Effector memory CD8-positive, alpha-beta T cell (primary cell): ENCODE measurements at regions not wholly inside any gene's neighbourhood (a gene's known extent, or its start where the extent isn't known, plus 50 kb on each side); places are given as distances from the start of the nearest gene placed in this dataset.
A peak's percentile ranks its signal among the peaks of the same experiment; 100 is the strongest.
"Not testable (repeated sequence)": the region's sequence is repeated elsewhere in the genome, so short reads cannot be mapped to it uniquely, and the experiment has no call there.

ENCODE experiments used
- ATAC-seq: fragments of 150-1000 bp; cut with Tn5 transposase; replicated peaks from 2 replicates; pipeline ENCODE4 v1.10.0; 2021; ENCODE audit warnings: mild to moderate bottlenecking, moderate library complexity
- DNase-seq, 3 experiments: peaks; one replicate each; pipeline ENCODE4 v3.0.0; 2021
- H3K27ac Mint-ChIP-seq, 2 donors: one replicate each; pipeline ENCODE4 v1.8.0; 2022; ENCODE audit warnings: mild to moderate bottlenecking in 2 of 2, mixed read lengths in 2 of 2, moderate library complexity in 2 of 2
- H3K27me3 Mint-ChIP-seq, 2 donors: one replicate each; pipeline ENCODE4 v1.8.0; 2022; ENCODE audit warnings: mixed read lengths in 2 of 2
- H3K36me3 Mint-ChIP-seq: one replicate; pipeline ENCODE4 v1.8.0; 2022; ENCODE audit warnings: mild to moderate bottlenecking, moderate library complexity, mixed read lengths; ENCODE audit not compliant: insufficient read depth
- H3K4me1 Mint-ChIP-seq, 2 donors: one replicate each; pipeline ENCODE4 v1.8.0; 2022; ENCODE audit warnings: low read depth in 2 of 2, mixed read lengths in 2 of 2
- H3K4me3 Mint-ChIP-seq, 2 donors: one replicate each; pipeline ENCODE4 v1.8.0; 2022; ENCODE audit warnings: mild to moderate bottlenecking in 2 of 2, mixed read lengths in 2 of 2, moderate library complexity in 2 of 2
- H3K9me3 Mint-ChIP-seq, 2 donors: one replicate each; pipeline ENCODE4 v1.8.0; 2022; ENCODE audit warnings: mixed read lengths in 2 of 2

DNA sequence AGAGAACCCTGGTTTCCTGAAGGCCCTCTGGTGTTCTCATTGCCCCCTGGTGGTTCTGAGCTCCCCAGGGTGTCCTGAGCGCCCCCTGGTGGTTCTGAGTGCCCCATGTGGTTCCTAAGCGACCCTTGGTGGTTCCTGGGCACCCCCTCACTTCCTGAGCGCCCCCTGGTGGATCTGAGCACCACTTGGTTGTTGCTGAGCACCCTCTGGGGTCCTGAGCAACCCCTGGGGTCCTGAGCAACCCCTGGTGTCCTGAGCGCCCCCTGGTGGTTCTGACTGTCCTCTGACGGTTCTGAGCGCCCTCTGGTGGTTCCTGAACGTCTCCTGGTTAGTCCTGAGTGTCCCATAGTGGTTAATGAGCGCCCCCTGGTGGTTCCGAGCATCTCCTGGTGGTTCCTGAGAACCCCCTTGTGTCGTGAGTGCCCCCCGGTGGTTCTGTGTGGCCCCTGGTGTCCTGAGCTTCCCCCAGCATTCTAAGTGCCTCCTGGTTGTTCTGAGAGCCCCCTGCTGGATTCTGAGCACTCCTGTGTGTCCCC, 568.3 kb downstream of the TMEM121 start:
- Mint-ChIP-seq H3K27ac (no peak overlapping the region), H3K4me1 (no peaks in the 10 kb centered on the region)
- peak in 2 of 3 experiments; percentile 7 to 17 for DNase-seq

DNA sequence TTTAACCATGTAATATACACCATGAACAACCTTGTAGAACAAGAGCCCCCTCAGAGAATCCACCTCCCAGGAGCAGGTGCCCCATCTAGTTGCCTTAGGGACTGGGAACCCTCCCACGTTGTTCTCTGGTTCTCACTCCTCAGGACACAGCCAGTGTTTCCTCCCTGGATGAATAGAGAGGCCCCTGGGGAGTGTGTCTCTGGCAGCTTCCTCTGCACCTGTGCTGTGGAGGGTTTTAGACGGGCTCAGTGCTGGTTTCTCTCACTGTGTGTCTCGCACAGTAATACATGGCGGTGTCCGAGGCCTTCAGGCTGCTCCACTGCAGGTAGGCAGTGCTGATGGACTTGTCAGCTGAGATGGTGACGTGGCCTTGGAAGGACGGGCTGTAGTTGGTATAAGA, 581.3 kb downstream of the TMEM121 start:
- no peaks in the 10 kb centered on the region for H3K9me3 Mint-ChIP-seq
- peaks cover 0 to 69% of the 10 kb centered on the region in 2 donors for H3K27me3 Mint-ChIP-seq

More for the DNA sequence above, 568.3 kb downstream of the TMEM121 start:
- H3K27me3 Mint-ChIP-seq, result peaks cover 0 to 6% of the 10 kb centered on the region in 2 donors
- ATAC-seq, result peak; percentile 40
- H3K36me3 Mint-ChIP-seq, result no peaks in the 10 kb centered on the region
- H3K9me3 Mint-ChIP-seq, result no peaks in the 10 kb centered on the region
- H3K4me3 Mint-ChIP-seq, result no peak overlapping the region

DNA sequence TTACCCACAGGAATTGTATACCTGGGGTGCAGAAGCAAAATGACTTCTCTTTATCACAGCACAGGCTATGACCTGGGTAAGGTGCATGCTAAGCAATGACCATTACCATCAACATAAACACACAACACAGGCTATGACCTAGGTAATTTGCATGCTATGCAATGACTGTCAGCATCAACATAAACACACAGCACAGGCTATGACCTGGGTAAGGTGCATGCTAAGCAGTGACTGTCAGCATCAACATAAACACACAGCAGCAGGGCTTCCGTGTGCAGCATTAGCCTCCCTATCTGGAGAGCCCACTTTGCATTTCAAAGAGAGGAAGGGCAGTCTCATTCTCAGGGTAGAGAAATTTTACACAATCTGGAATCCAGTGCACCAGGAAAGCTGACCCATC, 583.0 kb downstream of the TMEM121 start:
- Mint-ChIP-seq H3K9me3 (no peaks in the 10 kb centered on the region), H3K4me1 (no peaks in the 10 kb centered on the region), H3K27me3 (peaks cover 0 to 63% of the 10 kb centered on the region in 2 donors), H3K4me3 (no peak overlapping the region), H3K27ac (no peak overlapping the region), H3K36me3 (no peaks in the 10 kb centered on the region)
- ATAC-seq (no peak), DNase-seq (no peak)

More for the DNA sequence above, 581.3 kb downstream of the TMEM121 start:
- ATAC-seq (no peak), DNase-seq (no peak)
- H3K4me3 Mint-ChIP-seq, result no peak overlapping the region
- H3K36me3 Mint-ChIP-seq, result no peaks in the 10 kb centered on the region
- H3K27ac Mint-ChIP-seq, result no peak overlapping the region
- H3K4me1 Mint-ChIP-seq, result no peaks in the 10 kb centered on the region

DNA sequence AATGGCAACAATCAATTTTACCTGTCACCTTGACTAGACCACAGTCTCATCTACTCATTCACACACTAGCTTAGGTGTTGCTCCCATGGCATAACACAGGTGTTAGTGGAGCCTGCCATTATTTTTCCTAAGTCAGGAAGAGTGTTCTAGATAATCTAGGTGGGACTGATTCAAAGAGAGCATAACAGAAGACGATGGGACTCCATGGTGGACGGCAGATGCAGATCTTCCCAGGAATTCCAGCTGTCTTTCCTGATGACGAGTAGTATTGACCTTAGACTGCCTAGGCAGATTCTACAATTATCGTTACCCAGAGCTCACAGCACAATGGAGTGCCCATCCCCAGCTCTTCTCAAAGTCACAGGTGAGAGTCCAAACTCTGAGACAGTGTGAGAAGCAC, 589.0 kb downstream of the TMEM121 start:
- no peak for ATAC-seq
- Mint-ChIP-seq H3K27ac (no peak overlapping the region), H3K4me1 (peaks cover 0 to 7% of the 10 kb centered on the region in 2 donors), H3K4me3 (peak overlapping the region in 1 of 2 donors; percentile 45), H3K9me3 (no peaks in the 10 kb centered on the region), H3K27me3 (peaks cover 8 to 38% of the 10 kb centered on the region in 2 donors), H3K36me3 (no peaks in the 10 kb centered on the region)
- DNase-seq, result no peak

DNA sequence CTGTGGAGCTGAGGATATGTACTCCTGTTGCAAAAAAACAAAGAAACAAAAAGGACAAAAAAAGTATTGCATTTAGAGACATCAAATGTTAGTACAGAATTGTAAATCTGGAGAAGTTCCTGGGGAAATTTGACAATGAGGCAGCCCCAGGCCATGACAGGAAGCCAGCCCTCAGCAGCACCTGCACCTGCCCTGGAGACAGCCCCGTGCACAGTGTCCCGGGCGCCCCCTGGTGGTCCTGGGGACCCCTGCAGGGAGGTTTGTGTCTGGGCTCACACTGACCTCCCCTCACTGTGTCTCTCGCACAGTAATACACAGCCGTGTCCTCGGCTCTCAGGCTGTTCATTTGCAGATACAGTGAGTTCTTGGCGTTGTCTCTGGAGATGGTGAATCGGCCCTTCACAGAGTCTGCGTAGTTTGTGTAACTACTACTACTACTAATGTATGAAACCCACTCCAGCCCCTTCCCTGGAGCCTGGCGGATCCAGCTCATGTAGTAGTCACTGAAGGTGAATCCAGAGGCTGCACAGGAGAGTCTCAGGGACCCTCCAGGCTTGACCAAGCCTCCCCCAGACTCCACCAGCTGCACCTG, 590.1 kb downstream of the TMEM121 start:
- H3K27ac Mint-ChIP-seq, H3K36me3 Mint-ChIP-seq, H3K9me3 Mint-ChIP-seq, H3K4me3 Mint-ChIP-seq, DNase-seq, H3K4me1 Mint-ChIP-seq: not testable (repeated sequence)
- ATAC-seq, result peak; percentile 73
- H3K27me3 Mint-ChIP-seq, result peaks cover 8 to 38% of the 10 kb centered on the region in 2 donors

DNA sequence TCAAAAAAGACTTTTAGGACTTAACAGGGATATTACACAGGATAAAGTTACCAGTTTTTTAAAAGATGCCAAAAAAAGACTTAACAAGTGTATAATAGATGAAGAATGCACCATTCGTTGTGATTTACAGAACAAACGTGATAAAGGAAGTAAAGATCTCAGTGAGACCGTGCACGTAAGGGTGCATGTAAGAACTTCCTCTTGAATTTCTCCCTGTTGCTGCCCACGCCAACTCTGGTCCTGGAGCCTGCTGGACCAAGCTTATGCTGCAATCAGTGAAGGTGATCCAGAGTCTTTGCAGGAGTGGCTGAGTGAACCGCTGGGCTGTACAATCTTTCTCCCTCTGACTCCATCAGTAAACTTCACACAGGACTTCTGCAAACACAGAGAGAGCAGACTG, 593.7 kb downstream of the TMEM121 start:
- Mint-ChIP-seq H3K4me3 (no peak overlapping the region), H3K4me1 (peaks cover 0 to 7% of the 10 kb centered on the region in 2 donors), H3K36me3 (no peaks in the 10 kb centered on the region), H3K27ac (no peak overlapping the region), H3K9me3 (no peaks in the 10 kb centered on the region), H3K27me3 (peaks cover 14 to 66% of the 10 kb centered on the region in 2 donors)
- ATAC-seq (no peak), DNase-seq (no peak)

DNA sequence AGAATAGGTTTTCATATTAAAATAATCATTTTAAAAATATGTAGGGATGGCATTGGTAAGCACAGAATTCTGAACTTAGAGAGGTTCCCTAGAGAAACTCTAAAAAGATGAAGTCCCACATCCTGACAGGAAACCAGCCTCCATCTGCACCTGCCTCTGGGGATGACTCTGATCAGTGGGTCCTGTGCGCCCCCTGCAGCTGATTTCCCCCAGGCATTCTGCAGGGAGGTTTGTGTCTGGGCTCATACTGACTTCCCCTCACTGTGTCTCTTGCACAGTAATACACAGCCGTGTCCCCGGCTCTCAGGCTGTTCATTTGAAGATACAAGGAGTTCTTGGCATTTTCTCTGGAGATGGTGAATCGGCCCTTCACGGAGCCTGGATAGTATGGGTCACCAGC, 602.9 kb downstream of the TMEM121 start:
- Mint-ChIP-seq H3K4me1 (peaks cover 0 to 6% of the 10 kb centered on the region in 2 donors), H3K27me3 (peaks cover 12 to 69% of the 10 kb centered on the region in 2 donors), H3K4me3 (no peak overlapping the region), H3K36me3 (no peaks in the 10 kb centered on the region), H3K27ac (no peak overlapping the region), H3K9me3 (no peaks in the 10 kb centered on the region)
- DNase-seq (no peak), ATAC-seq (no peak)

DNA sequence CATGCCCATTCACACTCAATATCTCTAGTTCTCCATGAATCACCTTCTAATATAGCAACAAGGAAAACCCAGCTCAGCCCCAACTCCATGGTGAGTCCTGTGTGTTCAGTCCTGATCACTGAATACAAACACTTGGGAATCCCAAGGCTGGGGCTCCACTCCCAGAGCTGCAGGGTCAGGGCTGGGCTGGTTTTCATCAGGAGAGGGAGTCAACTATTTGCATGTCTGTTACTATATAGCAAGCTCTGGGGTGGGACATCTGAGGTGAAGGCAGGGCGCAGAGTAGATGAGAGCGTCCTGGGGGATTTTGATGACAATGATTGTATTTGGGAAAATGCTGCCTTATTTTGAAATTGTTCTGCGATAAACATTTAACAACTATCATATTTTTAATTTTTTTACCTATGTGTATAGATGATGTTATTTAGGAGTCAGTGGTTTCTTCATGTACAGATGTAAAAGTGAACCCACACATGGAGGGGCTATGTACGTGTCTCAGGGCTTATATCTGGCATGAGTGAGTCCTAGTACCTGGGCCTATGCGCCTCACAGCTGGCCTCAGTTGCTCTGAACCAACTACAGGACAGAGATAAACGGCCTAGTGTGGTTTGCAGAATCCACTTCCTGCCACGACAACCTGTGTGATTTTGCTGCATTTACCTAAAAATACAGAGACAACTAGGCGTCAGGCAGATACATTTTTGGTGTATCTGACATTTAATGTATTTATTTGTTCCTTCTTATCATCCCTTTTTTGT, 603.7 kb downstream of the TMEM121 start:
- not testable (repeated sequence) for H3K4me1 Mint-ChIP-seq, H3K36me3 Mint-ChIP-seq, ATAC-seq, DNase-seq, H3K9me3 Mint-ChIP-seq, H3K4me3 Mint-ChIP-seq, H3K27ac Mint-ChIP-seq
- peaks cover 7 to 69% of the 10 kb centered on the region in 2 donors for H3K27me3 Mint-ChIP-seq

DNA sequence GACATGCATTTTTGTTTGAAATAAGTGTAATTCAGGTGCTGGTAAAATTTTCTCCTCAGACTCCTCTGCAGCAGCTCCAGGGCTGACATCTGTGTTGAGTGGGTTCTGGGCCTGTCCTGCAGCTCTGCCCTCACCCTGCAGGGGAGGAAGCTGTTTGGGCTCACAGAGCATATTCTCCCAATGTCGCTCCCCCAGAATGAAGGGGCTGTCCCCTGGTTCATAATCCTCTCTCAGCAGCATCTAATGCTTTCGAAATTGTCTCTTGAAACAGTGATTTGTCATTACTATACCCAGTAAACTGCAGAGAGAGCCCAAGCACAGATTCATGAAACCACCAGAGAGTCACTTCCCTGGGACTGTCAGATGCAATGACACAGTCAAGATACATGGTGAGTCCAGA, 606.7 kb downstream of the TMEM121 start:
- peaks cover 0 to 44% of the 10 kb centered on the region in 2 donors for H3K27me3 Mint-ChIP-seq
- H3K4me1 Mint-ChIP-seq, H3K4me3 Mint-ChIP-seq, DNase-seq, ATAC-seq, H3K27ac Mint-ChIP-seq, H3K36me3 Mint-ChIP-seq, H3K9me3 Mint-ChIP-seq: not testable (repeated sequence)

DNA sequence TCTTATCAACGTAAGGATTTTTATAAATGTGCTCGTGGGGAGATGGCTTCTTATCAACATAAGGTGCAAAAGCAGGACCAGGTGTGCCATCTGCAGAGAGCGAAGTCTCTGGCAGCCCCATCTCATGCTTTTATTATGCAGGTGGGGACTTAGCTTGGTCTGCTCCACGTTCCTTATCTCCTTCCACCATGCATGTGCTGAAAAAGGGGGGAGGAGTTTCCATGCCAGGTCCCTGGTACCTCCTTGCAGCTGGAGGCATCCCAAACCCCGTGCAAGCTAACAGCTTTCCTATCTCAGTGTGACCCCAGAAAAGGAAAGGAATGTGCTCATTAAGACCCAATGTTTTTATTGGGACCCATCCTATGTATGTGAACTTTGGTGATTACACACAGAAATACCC, 608.5 kb downstream of the TMEM121 start:
- Mint-ChIP-seq H3K4me3 (no peak overlapping the region), H3K36me3 (no peaks in the 10 kb centered on the region), H3K27me3 (peaks cover 0 to 35% of the 10 kb centered on the region in 2 donors), H3K27ac (no peak overlapping the region), H3K9me3 (no peaks in the 10 kb centered on the region), H3K4me1 (peaks cover 0 to 1% of the 10 kb centered on the region in 2 donors)
- no peak for DNase-seq
- ATAC-seq, result no peak

DNA sequence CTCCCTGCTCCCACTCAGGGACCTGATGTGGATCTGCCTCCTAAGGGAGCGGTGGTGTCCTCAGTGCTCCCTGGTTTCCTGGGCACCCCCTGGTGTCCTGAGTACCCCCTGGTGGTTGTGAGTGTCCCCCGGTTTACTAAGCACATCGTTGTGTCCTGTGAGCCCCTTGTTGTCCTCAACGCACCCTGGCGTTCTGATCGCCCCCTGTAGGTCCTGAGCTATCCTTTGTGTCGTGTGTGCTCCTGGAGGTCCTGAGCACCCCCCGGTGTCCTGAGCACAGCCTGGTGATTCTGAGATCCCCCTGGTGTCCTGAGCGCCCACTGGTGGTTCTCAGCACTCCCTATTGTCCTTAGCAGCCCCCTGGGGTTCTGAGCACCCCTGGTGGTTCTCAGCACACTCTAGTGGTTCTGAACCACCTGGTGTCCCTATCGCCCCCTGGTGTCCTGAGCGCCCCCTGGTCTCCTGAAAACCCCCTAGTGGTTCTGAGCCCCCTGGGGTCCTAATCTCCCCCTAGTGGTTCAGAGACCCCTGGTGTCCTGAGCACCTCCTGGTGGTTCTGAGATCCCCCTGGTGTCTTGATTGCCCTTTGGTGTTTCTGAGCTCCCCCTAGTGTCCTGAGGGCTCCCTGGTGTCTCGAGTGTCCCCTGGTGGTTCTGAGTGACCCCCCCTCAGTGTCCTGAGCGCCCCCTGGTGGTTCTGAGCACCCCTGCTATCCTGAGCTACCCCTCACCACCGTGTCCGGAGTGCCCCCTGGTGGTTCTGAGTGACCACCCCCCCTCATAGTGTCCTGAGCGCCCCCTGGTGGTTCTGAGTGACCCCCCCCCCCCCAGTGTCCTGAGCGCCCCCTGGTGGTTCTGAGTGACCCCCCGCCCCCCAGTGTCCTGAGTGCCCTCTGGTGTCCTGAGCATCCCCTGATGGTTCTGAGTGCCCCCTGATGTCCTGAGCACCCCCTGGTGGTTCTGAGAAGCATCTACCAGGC, 615.1 kb downstream of the TMEM121 start:
- H3K36me3 Mint-ChIP-seq, result peaks cover 5% of the 10 kb centered on the region
- H3K27ac Mint-ChIP-seq, result peak overlapping the region in 1 of 2 donors; percentile 88
- H3K9me3 Mint-ChIP-seq, result no peaks in the 10 kb centered on the region
- no peak overlapping the region for H3K4me3 Mint-ChIP-seq
- DNase-seq (peak in 1 of 3 experiments; percentile 26), ATAC-seq (peak; percentile 21)
- peaks cover 5 to 9% of the 10 kb centered on the region in 2 donors for H3K4me1 Mint-ChIP-seq
- H3K27me3 Mint-ChIP-seq, result peaks cover 0 to 10% of the 10 kb centered on the region in 2 donors

DNA sequence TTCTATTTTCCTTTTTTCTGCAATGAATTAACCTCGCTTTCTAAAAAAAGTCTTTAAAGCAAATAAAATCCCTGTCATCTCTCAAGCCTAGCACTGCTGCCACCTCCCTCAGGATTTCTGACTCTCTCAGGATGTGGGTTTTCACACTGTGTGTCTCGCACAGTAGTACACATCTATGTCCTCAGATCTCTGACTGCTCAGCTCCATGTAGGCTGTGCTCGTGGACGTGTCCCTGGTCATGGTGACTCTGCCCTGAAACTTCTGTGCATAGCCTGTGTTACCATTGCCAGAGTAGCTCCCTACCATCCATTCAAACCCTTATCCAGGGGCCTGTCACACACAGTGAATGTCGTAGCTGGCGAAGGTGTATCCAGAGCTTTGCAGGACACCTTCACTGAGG, 619.3 kb downstream of the TMEM121 start:
- not testable (repeated sequence) for H3K4me3 Mint-ChIP-seq, ATAC-seq, DNase-seq, H3K27ac Mint-ChIP-seq, H3K36me3 Mint-ChIP-seq, H3K9me3 Mint-ChIP-seq
- Mint-ChIP-seq H3K27me3 (peaks cover 0 to 35% of the 10 kb centered on the region in 2 donors), H3K4me1 (peaks cover 5 to 10% of the 10 kb centered on the region in 2 donors)

DNA sequence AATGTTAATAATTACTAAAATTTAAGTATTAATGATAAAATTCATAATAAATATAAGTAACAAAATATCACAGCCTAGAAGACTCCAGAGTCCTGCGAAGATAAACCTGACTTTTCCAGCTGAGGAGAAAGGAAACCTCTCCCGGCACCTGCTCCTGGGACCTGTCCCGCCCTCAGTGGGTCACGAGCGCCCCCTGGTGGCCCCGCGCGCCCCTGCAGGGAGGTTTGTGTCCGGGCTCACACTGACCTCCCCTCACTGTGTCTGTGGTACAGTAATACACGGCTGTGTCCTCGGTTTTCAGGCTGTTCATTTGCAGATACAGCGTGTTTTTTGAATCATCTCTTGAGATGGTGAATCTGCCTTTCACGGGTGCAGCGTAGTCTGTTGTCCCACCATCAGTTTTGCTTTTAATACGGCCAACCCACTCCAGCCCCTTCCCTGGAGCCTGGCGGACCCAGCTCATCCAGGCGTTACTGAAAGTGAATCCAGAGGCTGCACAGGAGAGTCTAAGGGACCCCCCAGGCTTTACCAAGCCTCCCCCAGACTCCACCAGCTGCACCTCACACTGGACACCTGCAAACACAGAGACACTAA, 627.1 kb downstream of the TMEM121 start:
- ATAC-seq, H3K9me3 Mint-ChIP-seq, H3K36me3 Mint-ChIP-seq, H3K27ac Mint-ChIP-seq, H3K4me3 Mint-ChIP-seq, H3K4me1 Mint-ChIP-seq: not testable (repeated sequence)
- H3K27me3 Mint-ChIP-seq, result peaks cover 6 to 60% of the 10 kb centered on the region in 2 donors
- DNase-seq, result peak; percentile 68 to 82 (median 78)
